Prostate gland (tissue), 2 donors: ENCODE measurements at regions not wholly inside any gene's neighbourhood (a gene's known extent, or its start where the extent isn't known, plus 50 kb on each side); places are given as distances from the start of the nearest gene placed in this dataset.

Source experiments
- DNase-seq: peaks from one replicate; pipeline ENCODE4 v3.0.0-alpha.2; 2019; ENCODE audit warnings: low spot score
- H3K27ac ChIP-seq, 2 donors: fragments of 200-600 bp; sonication (generic); 2 replicates each; pipeline ENCODE4 v1.5.1; 2017 to 2019
- H3K27me3 ChIP-seq: fragments of 200-600 bp; sonication (generic); replicated peaks from 2 replicates; pipeline ENCODE4 v1.5.1; 2019; ENCODE audit not compliant: insufficient read depth
- H3K36me3 ChIP-seq, 2 donors: fragments of 200-600 bp; sonication (generic); 1 replicate in 1 of 2; 2 replicates in 1 of 2; pipeline versions ENCODE4 v1.5.1 to v1.8.1; 2017 to 2019
- H3K4me1 ChIP-seq: fragments of 200-600 bp; sonication (generic); replicated peaks from 2 replicates; pipeline ENCODE4 v1.5.1; 2019
- H3K4me3 ChIP-seq, 2 donors: fragments of 200-600 bp; sonication (generic); 2 replicates each; pipeline ENCODE4 v1.5.1; 2017 to 2019
- H3K9me3 ChIP-seq: fragments of 200-600 bp; sonication (generic); 2 replicates; pipeline ENCODE4 v1.5.1; 2017
- POLR2A ChIP-seq: fragments of 450-650 bp; IDR thresholded peaks from one replicate; pipeline ENCODE4 v1.6.1; 2016; ENCODE audit warnings: antibody characterized with exemption, mild to moderate bottlenecking
- POLR2AphosphoS5 ChIP-seq: sonication (generic); formaldehyde crosslinking; IDR thresholded peaks from one replicate; pipeline ENCODE4 v1.6.1; 2017; ENCODE audit warnings: antibody characterized with exemption
- WGBS: methylation state at CpG from one replicate; pipeline ENCODE4 v1.1.5; 2018; 5-methylcytosine and 5-hydroxymethylcytosine counted together
- intact Hi-C: fragments of 100-400 bp; cut with DNase I; formaldehyde crosslinking; loops from one replicate; pipeline ENCODE4 v1.14.2; 2022
- TF ChIP-seq, protein P1 (sequence below), 4 experiments: fragments of 200-600 bp in 2 of 4; fragments of 450-650 bp in 2 of 4; sonication (generic) in 2 of 4; IDR thresholded peaks; 1 replicate in 3 of 4; 2 replicates in 1 of 4; pipeline ENCODE4 v1.5.1; 2016 to 2019; ENCODE audit warnings: antibody characterized with exemption in 4 of 4, mild to moderate bottlenecking in 2 of 4, moderate library complexity in 2 of 4

GRCh38 chr6:84515067-84515466, 249.3 kb downstream of the TBX18 start:
- H3K27ac ChIP-seq = no peak overlapping the region
- no peak for DNase-seq
- H3K4me3 ChIP-seq = no peak overlapping the region
- no peaks in the 10 kb centered on the region for H3K9me3 ChIP-seq
- intact Hi-C loops = no loop called here
- 80% methylated on average over 6 of the region's 6 CpGs for WGBS
- H3K36me3 ChIP-seq = no peaks in the 10 kb centered on the region
- no peaks in the 10 kb centered on the region for H3K4me1 ChIP-seq
- TF ChIP-seq, protein P1, sequence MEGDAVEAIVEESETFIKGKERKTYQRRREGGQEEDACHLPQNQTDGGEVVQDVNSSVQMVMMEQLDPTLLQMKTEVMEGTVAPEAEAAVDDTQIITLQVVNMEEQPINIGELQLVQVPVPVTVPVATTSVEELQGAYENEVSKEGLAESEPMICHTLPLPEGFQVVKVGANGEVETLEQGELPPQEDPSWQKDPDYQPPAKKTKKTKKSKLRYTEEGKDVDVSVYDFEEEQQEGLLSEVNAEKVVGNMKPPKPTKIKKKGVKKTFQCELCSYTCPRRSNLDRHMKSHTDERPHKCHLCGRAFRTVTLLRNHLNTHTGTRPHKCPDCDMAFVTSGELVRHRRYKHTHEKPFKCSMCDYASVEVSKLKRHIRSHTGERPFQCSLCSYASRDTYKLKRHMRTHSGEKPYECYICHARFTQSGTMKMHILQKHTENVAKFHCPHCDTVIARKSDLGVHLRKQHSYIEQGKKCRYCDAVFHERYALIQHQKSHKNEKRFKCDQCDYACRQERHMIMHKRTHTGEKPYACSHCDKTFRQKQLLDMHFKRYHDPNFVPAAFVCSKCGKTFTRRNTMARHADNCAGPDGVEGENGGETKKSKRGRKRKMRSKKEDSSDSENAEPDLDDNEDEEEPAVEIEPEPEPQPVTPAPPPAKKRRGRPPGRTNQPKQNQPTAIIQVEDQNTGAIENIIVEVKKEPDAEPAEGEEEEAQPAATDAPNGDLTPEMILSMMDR (IDR thresholded peaks at IDR 0.05) = no peak
- TF ChIP-seq POLR2A (no peak), POLR2AphosphoS5 (no peak)
- H3K27me3 ChIP-seq = no peaks in the 10 kb centered on the region

- TF ChIP-seq POLR2A (no peak), POLR2AphosphoS5 (no peak)
- TF ChIP-seq, protein P1 (IDR thresholded peaks at IDR 0.05) = no peak
- no peak overlapping the region for H3K4me3 ChIP-seq
- WGBS = 87% methylated on average over 5 of the region's 5 CpGs
- intact Hi-C loops = no loop called here
- H3K27ac ChIP-seq = no peak overlapping the region
- DNase-seq = no peak
- H3K4me1 ChIP-seq = no peaks in the 10 kb centered on the region
- H3K9me3 ChIP-seq = no peaks in the 10 kb centered on the region
- no peaks in the 10 kb centered on the region for H3K36me3 ChIP-seq
- no peaks in the 10 kb centered on the region for H3K27me3 ChIP-seq
These were observed 250.1 kb downstream of the TBX18 start for GRCh38 chr6:84514089-84514971.

DNA sequence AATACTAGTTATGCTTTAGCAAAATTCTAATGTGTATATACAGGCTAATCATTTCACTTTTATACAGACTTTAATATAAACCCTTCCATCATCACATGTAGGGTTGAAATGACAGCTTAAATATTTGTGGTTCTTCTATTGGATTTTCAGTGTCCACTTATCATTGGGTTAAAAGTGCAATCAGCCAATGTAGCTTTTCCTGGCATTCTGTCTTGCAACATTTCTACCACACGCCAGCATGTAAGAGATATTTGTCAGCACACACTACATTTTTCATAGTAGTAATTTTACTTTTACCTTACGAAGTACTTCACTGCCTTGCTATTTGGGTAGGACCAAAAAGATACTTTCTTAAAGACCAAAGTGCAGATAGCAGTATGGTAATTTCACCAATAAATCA, 252.0 kb downstream of the TBX18 start:
- intact Hi-C loops = no loop called here
- TF ChIP-seq POLR2A = no peak
- no peak for TF ChIP-seq POLR2AphosphoS5
- TF ChIP-seq, protein P1 (IDR thresholded peaks at IDR 0.05) = no peak
- 85% methylated on average over 2 of the region's 2 CpGs for WGBS
- Histone ChIP-seq H3K27me3 (no peaks in the 10 kb centered on the region), H3K4me1 (no peaks in the 10 kb centered on the region), H3K9me3 (no peaks in the 10 kb centered on the region), H3K4me3 (no peak overlapping the region), H3K27ac (no peak overlapping the region), H3K36me3 (no peaks in the 10 kb centered on the region)
- DNase-seq = no peak

DNA sequence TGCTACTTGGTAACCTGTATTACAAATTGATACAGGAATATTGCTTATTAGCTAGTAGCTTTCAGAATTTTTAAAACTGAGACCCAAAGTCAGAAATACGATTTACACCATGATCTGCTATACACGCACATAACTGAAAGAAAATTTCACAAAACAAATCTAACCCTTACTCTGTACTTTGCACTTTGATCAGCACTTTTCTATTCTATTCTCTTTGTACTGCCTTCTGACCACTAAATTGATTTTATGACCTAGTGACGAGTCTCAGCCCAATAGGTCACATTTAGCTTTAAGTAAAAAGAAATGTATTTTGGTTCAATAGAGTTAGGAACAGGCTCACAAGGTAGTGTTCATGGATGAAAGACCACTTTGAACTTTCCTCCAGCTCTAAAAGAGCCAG, 252.5 kb downstream of the TBX18 start:
- 47% methylated on average over 3 of the region's 3 CpGs for WGBS
- DNase-seq = no peak
- no peak overlapping the region for H3K27ac ChIP-seq
- no peak overlapping the region for H3K4me3 ChIP-seq
- H3K4me1 ChIP-seq = no peaks in the 10 kb centered on the region
- TF ChIP-seq, protein P1 (IDR thresholded peaks at IDR 0.05) = no peak
- TF ChIP-seq POLR2A = no peak
- no peak for TF ChIP-seq POLR2AphosphoS5
- no peaks in the 10 kb centered on the region for H3K27me3 ChIP-seq
- H3K36me3 ChIP-seq = no peaks in the 10 kb centered on the region
- intact Hi-C loops = no loop called here
- no peaks in the 10 kb centered on the region for H3K9me3 ChIP-seq

DNA sequence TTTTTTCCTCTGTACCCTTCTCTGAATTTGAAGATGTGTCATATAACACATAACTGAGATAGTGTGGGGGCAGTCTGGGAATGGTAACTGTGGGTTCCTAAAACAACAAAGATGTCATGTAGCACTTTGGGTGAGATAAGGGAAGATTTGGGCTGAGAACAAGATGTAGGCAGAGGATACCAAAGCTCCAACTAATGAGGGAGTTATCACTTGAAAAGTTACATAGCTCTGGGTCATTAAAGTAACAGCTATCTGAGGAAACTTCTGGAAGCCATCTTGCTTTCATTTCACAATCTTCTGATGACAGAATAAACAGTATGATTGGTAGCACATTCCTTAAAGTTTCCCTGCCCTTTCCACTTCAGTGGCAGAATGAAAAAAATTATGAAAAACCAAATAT, 255.4 kb downstream of the TBX18 start:
- Histone ChIP-seq H3K4me1 (no peaks in the 10 kb centered on the region), H3K27ac (no peak overlapping the region), H3K4me3 (no peak overlapping the region), H3K9me3 (no peaks in the 10 kb centered on the region), H3K27me3 (no peaks in the 10 kb centered on the region), H3K36me3 (no peaks in the 10 kb centered on the region)
- DNase-seq = no peak
- TF ChIP-seq, protein P1 (IDR thresholded peaks at IDR 0.05) = no peak
- TF ChIP-seq POLR2AphosphoS5 (no peak), POLR2A (no peak)
- intact Hi-C loops = no loop called here
